HUDEP-2 (cell line): ENCODE measurements at regions not wholly inside any gene's neighbourhood (a gene's known extent, or its start where the extent isn't known, plus 50 kb on each side); places are given as distances from the start of the nearest gene placed in this dataset.
"Not testable (repeated sequence)": the region's sequence is repeated elsewhere in the genome, so short reads cannot be mapped to it uniquely, and the experiment has no call there.

Experiments
- DNase-seq, 76 experiments: peaks; one replicate each; lab custom pipeline; 2025; ENCODE audit not compliant: unreplicated experiment in 76 of 76; lab: John Stamatoyannopoulos, UW

GRCh38 chr2:195119231-195119630 lies 537.8 kb upstream of the SLC39A10 start:
- no peak for DNase-seq

GRCh38 chr2:195118276-195118675 lies 538.8 kb upstream of the SLC39A10 start:
- DNase-seq: no peak

GRCh38 chr2:195117011-195117410 lies 540.0 kb upstream of the SLC39A10 start:
- no peak for DNase-seq

DNA sequence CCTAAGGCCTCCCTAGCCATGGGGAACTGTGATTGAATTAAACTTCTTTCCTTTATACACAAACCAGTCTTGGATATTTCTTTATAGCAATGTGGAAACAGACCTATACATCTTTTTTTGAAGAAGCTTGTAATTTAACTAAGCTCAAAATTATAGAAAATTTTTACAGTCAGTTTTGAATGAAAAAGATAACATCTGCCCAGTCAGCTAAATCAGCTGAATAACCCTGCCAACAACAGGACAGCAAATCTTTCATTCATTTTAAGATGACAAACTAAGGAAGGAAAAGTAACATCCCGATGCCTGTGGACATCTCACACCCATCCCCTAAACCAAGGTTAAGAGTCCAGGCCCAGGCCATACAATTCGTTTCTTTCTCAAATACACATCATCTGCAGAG lies 541.3 kb upstream of the SLC39A10 start:
- no peak for DNase-seq

GRCh38 chr2:195108182-195108581 lies 548.8 kb upstream of the SLC39A10 start:
- no peak for DNase-seq

DNA sequence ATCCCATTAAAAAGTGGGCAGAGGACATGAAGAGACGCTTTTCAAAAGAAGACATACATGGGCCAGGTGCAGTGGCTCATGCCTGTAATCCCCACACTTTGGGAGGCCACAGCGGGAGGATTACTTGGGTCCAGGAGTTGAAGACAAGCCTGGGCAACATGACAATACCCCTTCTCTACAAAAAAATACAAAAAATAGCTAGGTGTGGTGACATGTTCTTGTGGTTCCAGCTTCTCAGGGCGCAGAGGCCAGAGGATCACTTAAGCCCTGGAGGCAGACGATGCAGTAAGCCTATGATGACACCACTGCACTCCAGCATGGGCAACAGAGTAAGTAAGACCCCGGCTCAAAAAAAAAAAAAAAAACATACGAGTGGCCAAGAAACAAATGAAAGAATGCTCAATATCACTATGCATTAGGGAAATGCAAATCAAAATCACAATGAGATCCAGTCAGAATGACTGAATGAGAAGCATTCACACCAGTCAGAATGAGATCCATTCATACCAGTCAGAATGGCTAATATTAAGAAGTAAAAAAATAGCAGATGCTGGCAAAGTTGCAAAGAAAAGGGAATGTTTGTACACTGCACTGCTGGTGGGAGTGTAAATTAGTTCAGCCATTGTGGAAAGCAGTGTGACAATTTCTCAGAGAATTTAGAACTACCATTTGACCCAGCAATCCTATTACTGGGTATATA lies 550.2 kb upstream of the SLC39A10 start:
- DNase-seq: no peak

GRCh38 chr2:195105581-195105980 lies 551.4 kb upstream of the SLC39A10 start:
- no peak for DNase-seq

- DNase-seq: no peak
Measured at GRCh38 chr2:195094330-195094729, 562.7 kb upstream of the SLC39A10 start.

GRCh38 chr2:195092341-195092740 lies 564.7 kb upstream of the SLC39A10 start:
- no peak for DNase-seq

DNA sequence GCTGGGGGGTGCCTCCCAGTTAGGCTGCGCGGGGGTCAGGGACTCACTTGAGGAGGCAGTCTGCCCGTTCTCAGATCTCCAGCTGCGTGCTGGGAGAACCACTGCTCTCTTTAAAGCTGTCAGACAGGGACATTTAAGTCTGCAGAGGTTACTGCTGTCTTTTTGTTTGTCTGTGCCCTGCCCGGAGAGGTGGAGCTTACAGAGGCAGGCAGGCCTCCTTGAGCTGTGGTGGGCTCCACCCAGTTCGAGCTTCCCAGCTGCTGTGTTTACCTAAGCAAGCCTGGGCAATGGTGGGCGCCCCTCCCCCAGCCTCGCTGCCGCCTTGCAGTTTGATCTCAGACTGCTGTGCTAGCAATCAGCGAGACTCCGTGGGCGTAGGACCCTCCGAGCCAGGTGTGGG lies 584.2 kb upstream of the SLC39A10 start:
- not testable (repeated sequence) for DNase-seq

DNA sequence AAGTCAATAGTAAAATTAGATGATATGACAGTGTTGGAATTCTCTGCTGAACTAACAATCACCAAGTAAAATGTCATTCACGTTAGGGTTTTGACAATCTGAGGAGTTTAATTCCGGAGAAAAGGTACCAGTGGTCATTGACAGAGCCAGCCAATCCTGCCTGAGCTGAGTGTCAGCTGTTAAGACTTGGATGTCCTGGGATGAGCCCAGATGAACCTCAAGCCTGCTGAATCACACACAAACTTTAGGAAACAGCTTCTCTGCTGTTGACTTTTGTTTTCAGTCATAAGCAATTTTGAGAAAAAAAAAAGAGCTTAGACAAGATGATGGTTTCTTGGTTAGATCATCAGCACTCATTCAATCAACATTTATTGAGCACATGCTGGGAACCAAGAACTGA lies 600.0 kb upstream of the SLC39A10 start:
- no peak for DNase-seq

- no peak for DNase-seq
Measured at GRCh38 chr2:195055996-195056395, 601.0 kb upstream of the SLC39A10 start.

DNA sequence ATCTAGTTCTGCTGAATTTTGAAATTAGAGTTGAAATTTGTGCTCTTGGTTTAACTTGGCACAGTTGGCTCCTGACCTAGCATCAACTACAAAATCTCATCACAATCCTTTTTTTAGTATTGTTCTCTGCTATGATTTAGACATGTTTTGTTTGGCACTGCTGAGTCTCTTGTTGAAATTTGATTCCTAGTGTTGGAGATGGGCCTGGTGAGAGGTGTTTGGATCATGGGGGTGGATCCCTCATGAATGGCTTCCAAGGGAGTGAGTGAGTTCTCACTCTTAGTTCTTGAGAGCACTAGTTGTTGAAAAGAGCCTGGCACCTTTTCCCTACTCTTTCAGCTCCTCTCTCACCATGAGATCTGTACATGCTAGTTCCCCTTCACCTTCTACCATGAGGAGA lies 605.6 kb upstream of the SLC39A10 start:
- no peak for DNase-seq

- DNase-seq: no peak
Measured at GRCh38 chr2:195049372-195050031, 607.5 kb upstream of the SLC39A10 start.

GRCh38 chr2:195047955-195048354 lies 609.1 kb upstream of the SLC39A10 start:
- DNase-seq: no peak

- DNase-seq: no peak
Measured at GRCh38 chr2:195044801-195045200, 612.2 kb upstream of the SLC39A10 start.

GRCh38 chr2:195038153-195038552 lies 618.9 kb upstream of the SLC39A10 start:
- DNase-seq: no peak

DNA sequence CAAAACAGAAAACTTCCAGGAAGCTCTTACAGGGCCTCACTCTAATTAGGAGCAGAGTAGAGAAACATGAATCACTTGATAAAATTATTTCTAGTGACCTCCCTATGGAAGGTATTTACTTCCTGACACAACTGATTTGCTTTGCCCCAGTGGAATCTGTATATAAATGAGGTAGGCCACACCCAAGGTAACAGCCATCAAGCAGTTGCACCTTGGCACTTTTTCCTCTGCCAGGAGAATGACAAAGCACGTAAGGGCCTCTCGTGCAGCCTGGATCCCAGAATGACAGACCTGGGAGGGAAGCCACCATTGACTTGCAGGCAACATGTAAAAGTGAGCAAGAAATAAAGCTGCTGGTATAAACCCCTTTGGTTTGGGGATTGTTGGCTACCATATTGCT lies 620.0 kb upstream of the SLC39A10 start:
- no peak for DNase-seq

GRCh38 chr2:195031411-195031810 lies 625.6 kb upstream of the SLC39A10 start:
- DNase-seq: no peak

DNA sequence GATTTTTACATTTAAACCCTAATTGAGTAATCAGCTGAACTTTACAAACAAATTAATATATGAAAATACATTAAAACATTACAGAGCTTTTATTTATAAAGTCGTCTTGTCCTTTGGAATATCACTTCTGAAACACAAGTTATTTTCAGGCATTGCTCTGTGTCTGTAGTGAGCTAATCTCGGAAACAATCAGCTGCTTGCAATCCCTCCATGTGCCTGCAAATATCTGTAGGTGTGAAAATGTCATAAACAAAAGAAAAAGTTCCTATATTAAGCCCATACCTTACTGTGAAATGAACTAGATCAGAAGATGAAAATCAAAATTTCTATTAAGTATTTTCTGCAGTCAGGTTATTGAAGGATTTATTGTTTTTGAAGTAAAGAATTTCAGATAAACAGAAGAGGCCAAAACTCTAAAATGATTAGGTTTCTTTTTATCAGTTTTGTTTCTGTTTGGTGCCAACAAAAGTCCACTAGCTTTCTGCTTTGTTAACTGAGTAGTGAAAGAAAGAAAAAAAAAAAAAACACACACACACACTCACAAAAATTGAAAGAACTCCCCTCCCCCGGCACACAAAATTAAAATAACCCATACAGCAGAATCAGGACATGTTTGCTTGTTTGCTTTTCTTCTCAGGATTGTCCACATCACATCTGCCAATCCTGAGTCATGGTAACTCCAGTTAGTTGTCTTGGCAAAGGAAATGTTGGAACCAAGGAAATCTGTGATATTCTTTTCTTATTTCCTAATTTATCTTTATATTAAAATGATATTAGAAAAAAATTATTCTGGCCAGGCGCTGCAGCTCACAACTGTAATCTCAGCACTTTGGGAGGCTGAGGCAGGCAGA lies 627.0 kb upstream of the SLC39A10 start:
- no peak for DNase-seq

DNA sequence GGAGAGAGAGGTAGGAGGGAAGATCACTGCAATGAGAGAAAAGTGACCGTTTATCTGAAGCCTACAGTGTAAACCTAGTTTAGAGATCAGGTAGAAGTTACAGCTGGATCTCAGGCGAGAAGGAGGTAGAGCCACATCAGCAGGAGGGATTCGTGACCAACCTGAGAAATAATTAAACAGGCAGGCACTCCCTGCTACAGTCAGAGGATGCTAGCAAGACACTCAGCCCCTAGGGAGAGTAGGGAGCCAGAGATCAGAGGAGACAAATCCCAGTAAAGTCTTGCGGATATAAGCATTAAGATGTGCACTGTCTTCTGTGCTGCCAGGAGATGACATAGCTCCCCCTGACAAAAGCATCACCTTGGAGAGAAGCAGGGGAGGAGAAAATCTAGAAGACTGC lies 629.1 kb upstream of the SLC39A10 start:
- no peak for DNase-seq

DNA sequence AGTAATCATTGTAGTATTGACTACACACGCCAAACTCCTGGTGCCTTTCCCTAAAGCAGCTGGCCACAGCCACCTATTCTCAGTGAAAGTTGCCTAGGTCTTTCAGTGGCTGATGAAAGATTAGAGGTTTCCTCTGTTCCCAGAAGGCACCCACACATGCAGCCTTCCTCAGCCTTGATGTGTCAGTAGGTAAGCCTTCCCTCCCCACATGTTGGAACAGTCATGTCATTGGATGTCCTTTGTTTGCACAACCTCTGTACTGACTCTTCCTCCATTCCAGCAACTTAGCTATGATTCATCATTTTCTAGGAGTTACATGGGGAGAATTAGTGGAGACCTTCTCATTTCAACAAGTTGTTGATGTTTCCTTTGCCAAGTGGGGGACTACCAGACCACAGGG lies 630.8 kb upstream of the SLC39A10 start:
- DNase-seq: no peak
